Bronchial epithelial cell (primary cell): ENCODE measurements at regions not wholly inside any gene's neighbourhood (a gene's known extent, or its start where the extent isn't known, plus 50 kb on each side); places are given as distances from the start of the nearest gene placed in this dataset.
A peak's percentile ranks its signal among the peaks of the same experiment; 100 is the strongest.

ENCODE experiments used
- DNase-seq: peaks from one replicate; pipeline ENCODE4 v3.0.0-alpha.2; 2010; ENCODE audit warnings: low read depth
- FAIRE-seq: peaks from 2 replicates; lab custom pipeline; 2011; peaks lifted over from hg19 to GRCh38; lab: Jason Lieb, UNC
- H3K27me3 ChIP-seq: 2 replicates; pipeline ENCODE4 v1.5.1; 2011; ENCODE audit warnings: low read length; ENCODE audit not compliant: control insufficient read depth, insufficient read depth
- H3K36me3 ChIP-seq: 2 replicates; pipeline ENCODE4 v1.5.1; 2011; ENCODE audit warnings: low read length; ENCODE audit not compliant: control insufficient read depth, insufficient read depth
- H3K4me3 ChIP-seq: 2 replicates; pipeline ENCODE4 v1.5.1; 2011; ENCODE audit warnings: mild to moderate bottlenecking, low read depth, low read length, control low read depth
- TF ChIP-seq, protein P1 (sequence below): IDR thresholded peaks from 2 replicates; pipeline ENCODE4 v1.5.1; 2011; ENCODE audit warnings: mild to moderate bottlenecking, moderate library complexity, low read length, control low read depth, inconsistent platforms; ENCODE audit not compliant: insufficient read depth, severe bottlenecking

DNA sequence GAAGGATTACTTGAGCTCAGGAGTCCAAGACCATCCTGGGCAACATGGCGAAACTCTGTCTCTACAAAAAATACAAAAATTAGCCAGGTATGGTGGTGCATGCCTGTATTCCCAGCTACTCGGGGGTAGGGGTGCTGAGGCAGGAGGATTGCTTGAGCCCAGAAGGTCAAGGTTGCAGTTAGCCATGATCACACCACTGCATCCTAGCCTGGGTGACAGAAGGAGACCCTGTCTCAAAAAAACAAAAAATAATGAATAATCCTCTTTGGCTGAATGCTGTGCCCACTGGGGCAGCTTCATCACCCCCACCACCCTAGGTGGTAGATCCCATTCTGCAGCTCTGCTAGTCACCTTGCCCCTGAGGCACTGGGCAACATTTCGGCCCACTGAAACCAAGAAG is 109.4 kb downstream of the ZFP36L2 start:
- Histone ChIP-seq H3K36me3 (no peaks in the 10 kb centered on the region), H3K4me3 (no peak overlapping the region), H3K27me3 (no peaks in the 10 kb centered on the region)
- no peak for DNase-seq
- no peak for FAIRE-seq
- TF ChIP-seq, protein P1, sequence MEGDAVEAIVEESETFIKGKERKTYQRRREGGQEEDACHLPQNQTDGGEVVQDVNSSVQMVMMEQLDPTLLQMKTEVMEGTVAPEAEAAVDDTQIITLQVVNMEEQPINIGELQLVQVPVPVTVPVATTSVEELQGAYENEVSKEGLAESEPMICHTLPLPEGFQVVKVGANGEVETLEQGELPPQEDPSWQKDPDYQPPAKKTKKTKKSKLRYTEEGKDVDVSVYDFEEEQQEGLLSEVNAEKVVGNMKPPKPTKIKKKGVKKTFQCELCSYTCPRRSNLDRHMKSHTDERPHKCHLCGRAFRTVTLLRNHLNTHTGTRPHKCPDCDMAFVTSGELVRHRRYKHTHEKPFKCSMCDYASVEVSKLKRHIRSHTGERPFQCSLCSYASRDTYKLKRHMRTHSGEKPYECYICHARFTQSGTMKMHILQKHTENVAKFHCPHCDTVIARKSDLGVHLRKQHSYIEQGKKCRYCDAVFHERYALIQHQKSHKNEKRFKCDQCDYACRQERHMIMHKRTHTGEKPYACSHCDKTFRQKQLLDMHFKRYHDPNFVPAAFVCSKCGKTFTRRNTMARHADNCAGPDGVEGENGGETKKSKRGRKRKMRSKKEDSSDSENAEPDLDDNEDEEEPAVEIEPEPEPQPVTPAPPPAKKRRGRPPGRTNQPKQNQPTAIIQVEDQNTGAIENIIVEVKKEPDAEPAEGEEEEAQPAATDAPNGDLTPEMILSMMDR, result no peak

DNA sequence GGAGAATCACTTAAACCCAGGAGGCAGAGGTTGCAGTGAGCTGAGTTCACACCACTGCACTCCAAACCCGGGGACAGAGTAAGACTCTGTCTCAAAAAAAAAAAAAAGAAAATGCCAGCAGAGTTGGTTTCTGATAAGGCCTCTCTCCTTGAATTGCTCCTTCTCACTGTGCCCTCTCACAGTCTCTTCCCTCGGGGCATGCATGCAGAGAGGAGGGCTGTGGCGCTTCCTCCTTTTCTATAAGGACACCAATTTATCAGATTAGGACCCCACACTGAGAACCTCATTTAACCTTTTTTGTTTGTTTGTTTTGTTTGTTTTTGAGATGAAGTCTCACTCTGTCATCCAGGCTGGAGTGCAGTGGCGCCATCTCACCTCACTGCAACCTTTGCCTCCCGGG is 110.5 kb downstream of the ZFP36L2 start:
- Histone ChIP-seq H3K27me3 (no peaks in the 10 kb centered on the region), H3K4me3 (no peak overlapping the region), H3K36me3 (no peaks in the 10 kb centered on the region)
- FAIRE-seq, result no peak
- DNase-seq, result no peak
- TF ChIP-seq, protein P1, result no peak

DNA sequence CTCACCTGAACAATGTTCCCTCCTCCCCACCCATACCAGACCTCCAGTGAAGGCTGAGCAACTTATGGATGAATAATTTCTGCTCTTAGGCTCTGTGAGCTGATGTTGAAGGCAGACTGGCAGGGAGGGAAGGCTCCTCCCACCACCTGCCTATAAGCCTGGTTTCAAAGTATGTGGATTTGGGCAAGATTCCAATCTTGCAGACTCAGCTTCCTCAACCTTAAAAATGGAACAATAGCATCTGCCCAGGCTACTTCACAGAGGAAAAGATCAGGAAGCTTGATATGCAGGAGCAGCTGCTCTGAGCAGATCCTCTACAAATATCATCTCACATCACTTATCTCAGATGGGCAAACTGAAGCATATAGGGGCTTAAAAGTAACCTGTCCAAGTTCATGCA is 112.2 kb downstream of the ZFP36L2 start:
- TF ChIP-seq, protein P1, result no peak
- Histone ChIP-seq H3K27me3 (no peaks in the 10 kb centered on the region), H3K4me3 (no peak overlapping the region), H3K36me3 (no peaks in the 10 kb centered on the region)
- FAIRE-seq, result no peak
- DNase-seq, result peak; percentile 88

DNA sequence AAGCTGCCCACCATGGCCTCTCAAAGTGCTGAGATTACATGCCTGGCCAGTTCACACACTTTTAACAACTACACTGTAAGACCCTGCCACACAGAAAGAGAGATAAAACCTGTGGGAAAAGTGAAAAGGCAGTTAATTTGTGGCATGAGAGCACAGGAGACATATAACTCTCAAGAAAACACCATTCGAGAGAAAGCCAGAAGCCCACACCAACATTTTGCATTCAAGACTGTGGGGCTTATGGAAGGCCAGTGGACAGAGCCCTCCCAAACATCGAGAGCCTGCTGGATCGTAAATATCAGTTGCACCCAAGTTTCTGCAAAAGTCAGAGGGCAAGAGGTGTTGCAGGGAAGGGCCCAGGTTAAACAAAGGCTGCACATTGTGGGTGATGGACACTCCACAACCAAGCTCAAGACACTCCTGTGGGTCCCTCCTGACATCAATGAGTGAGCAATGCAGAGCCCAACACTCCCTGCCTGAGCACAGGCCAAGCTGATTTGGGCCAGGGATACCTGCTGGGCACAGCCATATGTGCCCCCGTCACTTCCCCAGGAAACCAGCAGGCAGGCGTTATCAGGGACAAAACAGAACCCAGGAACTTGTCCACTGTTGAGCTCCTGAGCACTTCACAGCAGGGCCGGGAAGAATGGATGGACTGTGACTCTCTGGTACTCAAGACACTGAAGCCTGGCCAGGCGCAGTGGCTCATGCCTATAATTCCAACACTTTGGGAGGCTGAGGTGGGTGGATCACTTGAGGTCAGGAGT is 114.4 kb downstream of the ZFP36L2 start:
- DNase-seq (no peak), FAIRE-seq (no peak)
- Histone ChIP-seq H3K27me3 (no peaks in the 10 kb centered on the region), H3K36me3 (no peaks in the 10 kb centered on the region), H3K4me3 (no peak overlapping the region)
- TF ChIP-seq, protein P1, result no peak

DNA sequence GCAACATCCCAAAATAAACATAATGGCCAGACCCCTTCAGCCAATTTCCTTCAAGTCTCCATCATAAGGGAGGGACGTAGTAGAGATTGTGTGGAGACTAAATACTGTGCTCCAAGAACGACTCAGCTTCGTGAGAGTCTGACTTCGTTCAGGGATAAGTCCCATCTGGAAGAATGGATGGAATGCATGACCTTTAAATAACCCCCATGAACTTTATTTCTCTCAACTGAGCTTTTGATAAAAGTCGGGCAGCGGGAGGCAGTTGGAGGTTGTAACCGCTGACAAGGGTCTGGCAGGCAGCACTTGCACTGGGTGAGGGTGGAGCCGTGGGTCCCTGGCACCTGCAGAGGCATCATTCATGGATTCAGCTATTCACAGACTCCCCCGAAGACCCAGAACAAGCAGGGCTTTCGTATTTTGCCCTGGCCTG is 115.9 kb downstream of the ZFP36L2 start:
- FAIRE-seq, result no peak
- DNase-seq, result no peak
- H3K36me3 ChIP-seq, result no peaks in the 10 kb centered on the region
- TF ChIP-seq, protein P1, result no peak
- H3K27me3 ChIP-seq, result no peaks in the 10 kb centered on the region
- H3K4me3 ChIP-seq, result no peak overlapping the region
